B cell (primary cell): ENCODE measurements at regions not wholly inside any gene's neighbourhood (a gene's known extent, or its start where the extent isn't known, plus 50 kb on each side); places are given as distances from the start of the nearest gene placed in this dataset.

Source experiments
- ATAC-seq: fragments of 200-7000 bp; cut with Tn5 transposase; one replicate; pipeline ENCODE4 v1.10.0; 2021; ENCODE audit warnings: low read depth, mild to moderate bottlenecking, moderate number of reproducible peaks, moderate library complexity
- CTCF ChIA-PET: fragments of 350-600 bp; sonication (Branson Sonifier 250); formaldehyde crosslinking; loops from one replicate; lab custom pipeline; 2021; ENCODE audit warnings: antibody characterized with exemption, inconsistent platforms; lab: Charles Lee
- POLR2A ChIA-PET: fragments of 350-600 bp; sonication (Branson Sonifier 250); formaldehyde crosslinking; loops from one replicate; lab custom pipeline; 2021; ENCODE audit warnings: antibody characterized with exemption; lab: Charles Lee
- DNase-seq: peaks from one replicate; pipeline ENCODE4 v3.0.0; 2013
- H2AFZ ChIP-seq: 2 replicates; pipeline ENCODE4 v1.6.1; 2012; ENCODE audit warnings: mild to moderate bottlenecking, low read depth, low read length; ENCODE audit not compliant: insufficient read depth, poor library complexity, severe bottlenecking
- H3K27ac ChIP-seq, 2 donors: 1 replicate in 1 of 2; 2 replicates in 1 of 2; pipeline ENCODE4 v1.5.1; 2012 to 2013; ENCODE audit warnings: low read length in 2 of 2, mild to moderate bottlenecking in 2 of 2, moderate library complexity in 1 of 2
- H3K27me3 ChIP-seq, 4 experiments: fragments of 200-600 bp in 1 of 4; sonication (generic) in 1 of 4; replicated peaks in 1 of 4; 1 replicate in 2 of 4; 2 replicates in 2 of 4; pipeline versions ENCODE4 v1.6.1 to v1.7.0; 2013 to 2016; ENCODE audit warnings: low read length in 3 of 4, mild to moderate bottlenecking in 2 of 4, mixed read lengths in 1 of 4, moderate library complexity in 1 of 4; ENCODE audit not compliant: insufficient read depth in 4 of 4, control insufficient read depth in 3 of 4; ENCODE audit errors: control extremely low read depth in 1 of 4
- H3K36me3 ChIP-seq, 2 experiments: replicated peaks in 1 of 2; 1 replicate in 1 of 2; 2 replicates in 1 of 2; pipeline versions ENCODE4 v1.6.1 to v1.7.1; 2013; ENCODE audit warnings: low read length in 1 of 2; ENCODE audit not compliant: insufficient read depth in 2 of 2, control insufficient read depth in 1 of 2; ENCODE audit errors: control extremely low read depth in 1 of 2, extremely low read depth in 1 of 2
- H3K4me1 ChIP-seq, 2 donors: fragments of 200-600 bp in 1 of 2; sonication (generic) in 1 of 2; 1 replicate in 1 of 2; 2 replicates in 1 of 2; pipeline versions ENCODE4 v1.5.1 to v1.6.1; 2013 to 2017; ENCODE audit warnings: low read length in 2 of 2; ENCODE audit not compliant: control insufficient read depth in 2 of 2, insufficient read depth in 2 of 2
- H3K4me2 ChIP-seq: replicated peaks from 2 replicates; pipeline ENCODE3; 2012; ENCODE audit warnings: mild to moderate bottlenecking, low read depth, low read length; ENCODE audit not compliant: poor library complexity, severe bottlenecking
- H3K4me3 ChIP-seq, 5 experiments: fragments of 200-600 bp in 1 of 5; sonication (generic) in 1 of 5; 1 replicate in 3 of 5; 2 replicates in 2 of 5; pipeline versions ENCODE4 v1.5.1 to v1.7.0; 2011 to 2016; ENCODE audit warnings: low read length in 4 of 5, mild to moderate bottlenecking in 4 of 5, low read depth in 2 of 5, control low read depth in 1 of 5, moderate library complexity in 1 of 5; ENCODE audit not compliant: insufficient read depth in 1 of 5; ENCODE audit errors: control extremely low read depth in 1 of 5, extremely low read depth in 1 of 5
- H3K79me2 ChIP-seq: fragments of 200-600 bp; sonication (generic); one replicate; pipeline ENCODE4 v1.6.0; 2016; ENCODE audit warnings: low read length; ENCODE audit not compliant: control insufficient read depth, insufficient read depth
- H3K9ac ChIP-seq: fragments of 200-600 bp; sonication (generic); 2 replicates; pipeline ENCODE4 v1.6.1; 2017; ENCODE audit warnings: mild to moderate bottlenecking, low read length, moderate library complexity
- H3K9me3 ChIP-seq, 3 donors: one replicate each; pipeline versions ENCODE4 v1.6.1 to v1.7.1; 2013; ENCODE audit warnings: low read length in 2 of 3; ENCODE audit not compliant: control insufficient read depth in 2 of 3, insufficient read depth in 1 of 3; ENCODE audit errors: control extremely low read depth in 1 of 3
- H4K20me1 ChIP-seq: 2 replicates; pipeline ENCODE4 v1.6.0; 2012; ENCODE audit warnings: mild to moderate bottlenecking, low read length; ENCODE audit not compliant: insufficient read depth, control insufficient read depth, poor library complexity, severe bottlenecking
- H3K27ac Mint-ChIP-seq: one replicate; pipeline ENCODE4 v1.8.0; 2021; ENCODE audit warnings: mixed read lengths
- H3K27me3 Mint-ChIP-seq: one replicate; pipeline ENCODE4 v1.8.0; 2021; ENCODE audit warnings: mixed read lengths
- H3K4me1 Mint-ChIP-seq: one replicate; pipeline ENCODE4 v1.8.0; 2021; ENCODE audit warnings: mixed read lengths
- H3K4me3 Mint-ChIP-seq: one replicate; pipeline ENCODE4 v1.8.0; 2021; ENCODE audit warnings: mixed read lengths
- H3K9me3 Mint-ChIP-seq: one replicate; pipeline ENCODE4 v1.8.0; 2022; ENCODE audit warnings: mixed read lengths; ENCODE audit not compliant: insufficient read depth
- EZH2 ChIP-seq: IDR thresholded peaks from 2 replicates; pipeline ENCODE4 v1.6.1; 2012; ENCODE audit warnings: borderline replicate concordance, low read depth, mild to moderate bottlenecking, moderate library complexity, low read length; ENCODE audit not compliant: insufficient read depth, poor library complexity, severe bottlenecking
- WGBS: methylation state at CpG from one replicate; pipeline ENCODE4 v1.1.5; 2013; ENCODE audit warnings: missing lambda C conversion rate; ENCODE audit not compliant: insufficient coverage; 5-methylcytosine and 5-hydroxymethylcytosine counted together
- intact Hi-C: fragments of 100-400 bp; cut with micrococcal nuclease; formaldehyde crosslinking; loops from one replicate; pipeline ENCODE4 v1.10.0; 2022
- TF ChIP-seq, protein P1 (sequence below): fragments of 200-600 bp; IDR thresholded peaks from one replicate; pipeline ENCODE4 v1.8.0; 2022; ENCODE audit warnings: antibody characterized with exemption, mild to moderate bottlenecking

DNA sequence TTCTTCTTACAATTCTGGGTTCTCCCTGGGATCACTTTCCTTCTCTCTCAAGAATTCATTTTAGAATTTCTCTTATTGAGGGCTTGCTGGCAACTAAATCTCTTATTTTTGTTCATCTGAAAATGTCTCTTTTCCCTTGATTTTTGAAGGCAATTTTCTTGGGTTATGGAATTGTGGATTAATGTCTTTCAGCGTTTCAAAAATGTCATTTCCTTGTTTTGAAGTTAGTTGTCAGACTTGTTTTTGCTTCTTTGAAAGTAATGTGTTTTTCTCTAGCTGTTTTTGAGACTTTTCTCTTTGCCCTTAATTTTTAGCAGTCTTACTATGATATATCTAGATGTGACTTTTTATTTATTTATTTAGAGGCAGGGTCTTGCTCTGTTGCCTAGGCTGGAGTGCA is 205.7 kb downstream of the CHIC2 start:
- Histone ChIP-seq H3K4me3 (no peak overlapping the region), H4K20me1 (no peaks in the 10 kb centered on the region), H3K4me1 (peaks cover 22 to 28% of the 10 kb centered on the region in 2 donors), H3K79me2 (no peaks in the 10 kb centered on the region), H3K27ac (no peak overlapping the region), H3K36me3 (no peaks in the 10 kb centered on the region), H2AFZ (no peak overlapping the region), H3K4me2 (no peak overlapping the region), H3K27me3 (no peaks in the 10 kb centered on the region), H3K9ac (no peak overlapping the region), H3K9me3 (no peaks in the 10 kb centered on the region)
- Mint-ChIP-seq H3K27me3 (no peaks in the 10 kb centered on the region), H3K27ac (no peak overlapping the region), H3K4me1 (peaks cover 25% of the 10 kb centered on the region), H3K4me3 (no peak overlapping the region), H3K9me3 (no peaks in the 10 kb centered on the region)
- intact Hi-C loops = no loop called here
- TF ChIP-seq EZH2 = no peak
- TF ChIP-seq, protein P1, sequence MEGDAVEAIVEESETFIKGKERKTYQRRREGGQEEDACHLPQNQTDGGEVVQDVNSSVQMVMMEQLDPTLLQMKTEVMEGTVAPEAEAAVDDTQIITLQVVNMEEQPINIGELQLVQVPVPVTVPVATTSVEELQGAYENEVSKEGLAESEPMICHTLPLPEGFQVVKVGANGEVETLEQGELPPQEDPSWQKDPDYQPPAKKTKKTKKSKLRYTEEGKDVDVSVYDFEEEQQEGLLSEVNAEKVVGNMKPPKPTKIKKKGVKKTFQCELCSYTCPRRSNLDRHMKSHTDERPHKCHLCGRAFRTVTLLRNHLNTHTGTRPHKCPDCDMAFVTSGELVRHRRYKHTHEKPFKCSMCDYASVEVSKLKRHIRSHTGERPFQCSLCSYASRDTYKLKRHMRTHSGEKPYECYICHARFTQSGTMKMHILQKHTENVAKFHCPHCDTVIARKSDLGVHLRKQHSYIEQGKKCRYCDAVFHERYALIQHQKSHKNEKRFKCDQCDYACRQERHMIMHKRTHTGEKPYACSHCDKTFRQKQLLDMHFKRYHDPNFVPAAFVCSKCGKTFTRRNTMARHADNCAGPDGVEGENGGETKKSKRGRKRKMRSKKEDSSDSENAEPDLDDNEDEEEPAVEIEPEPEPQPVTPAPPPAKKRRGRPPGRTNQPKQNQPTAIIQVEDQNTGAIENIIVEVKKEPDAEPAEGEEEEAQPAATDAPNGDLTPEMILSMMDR = no peak
- DNase-seq = no peak
- CTCF ChIA-PET = no interaction called here
- WGBS = no CpG with 5 or more reads among the region's 1 CpG
- ATAC-seq = no peak
- POLR2A ChIA-PET = no interaction called here

DNA sequence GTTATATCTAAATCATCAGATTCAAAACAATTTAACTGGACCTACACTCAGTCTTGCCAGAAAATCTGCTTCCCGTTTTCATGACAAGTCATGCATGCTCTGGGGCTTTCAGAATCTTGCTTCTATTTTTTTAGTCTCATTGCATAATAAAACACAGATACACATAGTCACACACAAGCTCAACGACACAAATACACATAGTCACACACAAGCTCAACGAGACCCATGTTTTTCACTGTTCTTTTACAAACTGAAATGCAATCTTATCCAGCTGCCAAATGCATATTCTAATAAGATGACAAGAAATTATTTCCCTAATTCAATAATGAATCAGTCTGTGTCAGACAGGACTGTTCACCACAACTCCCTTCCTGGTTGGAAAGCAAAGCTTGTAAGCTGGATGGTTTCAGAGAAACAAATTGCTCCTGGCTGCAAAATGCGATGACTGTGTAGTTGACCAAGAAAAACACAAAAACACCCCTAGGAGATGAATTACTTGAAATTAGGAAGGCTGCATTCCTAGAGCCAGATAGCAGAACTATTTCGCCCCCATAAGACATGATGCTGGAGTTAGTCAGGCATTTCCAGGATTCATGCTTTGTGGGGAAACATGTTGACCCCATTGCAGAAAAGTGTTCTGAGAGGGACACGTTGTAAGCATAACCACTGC is 208.7 kb downstream of the CHIC2 start:
- H3K36me3 ChIP-seq = no peaks in the 10 kb centered on the region
- H4K20me1 ChIP-seq = no peaks in the 10 kb centered on the region
- no peaks in the 10 kb centered on the region for H3K9me3 ChIP-seq
- ATAC-seq (peak; percentile 87), DNase-seq (peak; percentile 63)
- peak overlapping the region in 1 of 5 experiments; percentile 12 for H3K4me3 ChIP-seq
- Mint-ChIP-seq H3K27me3 (no peaks in the 10 kb centered on the region), H3K4me1 (peaks cover 25% of the 10 kb centered on the region), H3K27ac (peak overlapping the region; percentile 72), H3K9me3 (no peaks in the 10 kb centered on the region), H3K4me3 (peak overlapping the region; percentile 56)
- H3K79me2 ChIP-seq = no peaks in the 10 kb centered on the region
- WGBS = 33% methylated on average over 3 of the region's 6 CpGs
- peak overlapping the region; percentile 39 to 79 for H3K27ac ChIP-seq
- peak overlapping the region; percentile 28 for H3K9ac ChIP-seq
- peak overlapping the region; percentile 53 for H3K4me2 ChIP-seq
- intact Hi-C loops = no loop called here
- H2AFZ ChIP-seq = no peak overlapping the region
- TF ChIP-seq, protein P1 = no peak
- no peak for TF ChIP-seq EZH2
- ChIA-PET POLR2A (no interaction called here), CTCF (interaction anchor here (1.0 to 1.5 kb wide), 2 partner anchors 10 to 149 kb away, joined by 3 to 4 read pairs; no protein-coding TSS in a partner anchor)
- no peaks in the 10 kb centered on the region for H3K27me3 ChIP-seq
- peaks cover 22 to 28% of the 10 kb centered on the region in 2 donors for H3K4me1 ChIP-seq
